GM18867 (cell line): ENCODE measurements at regions not wholly inside any gene's neighbourhood (a gene's known extent, or its start where the extent isn't known, plus 50 kb on each side); places are given as distances from the start of the nearest gene placed in this dataset.

Experiments used
- ATAC-seq: cut with Tn5 transposase; IDR thresholded peaks from one replicate; pipeline ENCODE4 v1.9.1; 2021; ENCODE audit warnings: mild to moderate bottlenecking, moderate library complexity; ENCODE audit not compliant: unreplicated experiment

DNA sequence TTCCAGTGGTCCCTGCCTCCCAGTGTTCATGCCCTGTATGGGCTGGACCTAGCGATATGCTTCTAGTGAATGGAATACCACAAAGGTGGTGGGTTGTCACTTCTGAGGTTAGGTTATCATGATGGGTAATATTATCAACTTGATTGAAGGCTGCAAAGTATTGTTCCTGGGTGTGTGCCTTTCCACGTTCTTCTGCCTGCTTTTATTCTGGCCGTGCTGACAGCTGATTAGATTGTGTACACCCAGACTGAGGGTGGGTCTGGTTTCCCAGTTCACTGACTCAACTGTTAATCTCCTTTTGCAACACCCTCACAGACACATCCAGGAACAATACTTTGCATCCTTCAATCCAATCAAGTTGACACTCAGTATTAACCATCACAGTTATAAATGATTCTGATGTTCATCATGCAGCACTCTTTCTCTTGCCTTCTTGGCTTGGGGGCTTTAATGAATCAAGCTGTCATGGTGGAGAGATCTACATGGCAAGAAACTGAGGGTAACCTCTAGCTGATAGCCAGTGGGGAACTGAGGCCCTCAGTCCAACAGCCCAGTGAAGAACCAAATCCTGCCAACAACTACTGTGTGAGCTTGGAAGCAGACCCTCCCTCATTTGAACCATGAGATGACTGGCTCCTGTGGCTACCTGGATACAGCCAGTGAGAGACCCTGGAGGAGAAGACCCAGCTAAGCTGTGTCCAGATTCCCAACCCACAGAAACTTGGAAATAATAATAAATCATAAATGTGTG, 63.0 kb upstream of the CELF4 start:
- no peak for ATAC-seq

DNA sequence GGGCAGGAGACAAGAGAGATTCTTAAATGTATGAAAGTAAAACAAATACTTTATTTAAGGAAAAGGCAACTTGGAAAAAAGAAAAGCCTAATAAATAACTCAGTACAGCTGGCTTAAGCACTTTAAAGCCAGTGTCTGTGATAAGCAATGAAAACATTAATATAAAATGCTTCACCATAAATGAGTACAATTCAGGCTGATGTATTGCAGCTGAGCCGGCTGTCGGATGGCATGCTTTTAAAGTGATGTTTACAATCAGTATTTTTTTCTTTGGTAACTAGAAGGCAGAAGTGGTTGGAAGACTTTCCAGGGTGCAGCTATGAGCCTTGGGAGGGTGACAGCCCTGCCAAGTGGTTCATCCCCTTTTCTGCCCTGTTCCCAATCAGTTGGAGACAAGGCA, 58.7 kb upstream of the CELF4 start:
- no peak for ATAC-seq

DNA sequence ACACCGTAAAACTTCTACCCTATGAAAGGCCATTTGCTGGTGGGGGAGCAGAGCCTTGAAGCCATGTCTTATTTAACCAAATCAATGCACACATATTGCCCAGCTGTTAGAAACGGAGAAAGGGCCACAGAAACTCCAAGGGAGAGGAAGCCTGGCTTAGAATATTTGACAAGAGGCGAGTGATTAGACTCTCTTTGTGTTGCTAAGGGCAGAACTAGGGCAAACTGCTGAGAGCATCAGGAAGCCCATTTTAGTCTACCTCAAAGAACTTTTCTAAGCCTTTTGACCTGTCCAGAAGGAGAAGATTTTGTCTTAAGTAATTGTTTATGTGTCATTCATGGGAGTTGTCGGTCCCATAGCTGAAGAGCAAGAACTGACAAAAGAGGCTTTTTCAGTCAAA, 54.4 kb upstream of the CELF4 start:
- no peak for ATAC-seq

DNA sequence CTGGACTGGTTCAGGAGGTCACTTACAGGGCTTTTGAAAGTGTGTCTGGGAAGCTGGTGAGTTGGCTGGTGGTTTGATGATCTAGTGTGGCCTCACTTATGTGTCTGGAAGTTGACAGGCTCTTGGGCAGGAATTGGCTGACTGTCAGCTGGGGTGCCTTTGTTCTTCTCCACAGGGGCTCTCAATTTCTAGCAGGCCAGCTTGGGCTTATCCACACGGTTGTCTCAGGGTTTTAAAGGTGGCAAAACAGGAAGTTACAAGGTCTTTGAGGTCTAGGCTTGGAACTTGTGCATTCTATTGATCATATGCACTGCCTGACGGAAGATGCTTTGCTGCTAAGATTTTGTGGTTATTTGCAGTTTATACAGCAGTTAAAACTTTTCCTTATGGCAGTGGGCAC, 52.0 kb upstream of the CELF4 start:
- no peak for ATAC-seq
